Liver (tissue), 7 donors: ENCODE measurements at regions not wholly inside any gene's neighbourhood (a gene's known extent, or its start where the extent isn't known, plus 50 kb on each side); places are given as distances from the start of the nearest gene placed in this dataset.

ENCODE experiments used
- DNase-seq: peaks from one replicate; pipeline ENCODE4 v3.0.0-alpha.2; 2017; ENCODE audit warnings: low spot score
- H3K27ac ChIP-seq, 2 donors: one replicate each; pipeline ENCODE4 v1.7.0; 2013; ENCODE audit warnings: inconsistent platforms in 2 of 2, low read length in 2 of 2, control low read depth in 1 of 2, low read depth in 1 of 2, mild to moderate bottlenecking in 1 of 2
- H3K27me3 ChIP-seq, 4 donors: one replicate each; pipeline versions ENCODE4 v1.6.1 to v1.7.0; 2013; ENCODE audit warnings: low read length in 3 of 4, inconsistent platforms in 1 of 4, mild to moderate bottlenecking in 1 of 4, moderate library complexity in 1 of 4; ENCODE audit not compliant: control insufficient read depth in 4 of 4, insufficient read depth in 4 of 4
- H3K36me3 ChIP-seq, 4 donors: one replicate each; pipeline versions ENCODE4 v1.6.1 to v1.7.0; 2013; ENCODE audit warnings: low read length in 3 of 4, mild to moderate bottlenecking in 3 of 4, low read depth in 1 of 4, moderate library complexity in 1 of 4; ENCODE audit not compliant: control insufficient read depth in 4 of 4, insufficient read depth in 3 of 4
- H3K4me1 ChIP-seq, 4 donors: one replicate each; pipeline versions ENCODE4 v1.6.1 to v1.7.0; 2013; ENCODE audit warnings: low read length in 3 of 4, mild to moderate bottlenecking in 3 of 4, moderate library complexity in 1 of 4; ENCODE audit not compliant: control insufficient read depth in 4 of 4, insufficient read depth in 4 of 4
- H3K4me3 ChIP-seq, 3 donors: one replicate each; pipeline versions ENCODE4 v1.6.1 to v1.7.0; 2013; ENCODE audit warnings: low read length in 3 of 3, control low read depth in 1 of 3, low read depth in 1 of 3, mild to moderate bottlenecking in 1 of 3
- H3K9ac ChIP-seq, 2 donors: one replicate each; pipeline ENCODE4 v1.7.0; 2013; ENCODE audit warnings: low read length in 2 of 2, mild to moderate bottlenecking in 2 of 2, moderate library complexity in 2 of 2, control low read depth in 1 of 2, low read depth in 1 of 2
- H3K9me3 ChIP-seq, 4 donors: one replicate each; pipeline versions ENCODE4 v1.6.1 to v1.7.0; 2013; ENCODE audit warnings: low read length in 3 of 4; ENCODE audit not compliant: control insufficient read depth in 4 of 4
- ATF3 ChIP-seq: IDR thresholded peaks from 2 replicates; pipeline ENCODE4 v1.6.1; 2016; ENCODE audit warnings: antibody characterized with exemption
- EGR1 ChIP-seq, 2 donors: IDR thresholded peaks; 2 replicates each; pipeline ENCODE4 v1.6.1; 2016 to 2018; ENCODE audit warnings: antibody characterized with exemption in 2 of 2, low read depth in 2 of 2
- FOXA1 ChIP-seq: IDR thresholded peaks from 2 replicates; pipeline ENCODE4 v1.6.1; 2016; ENCODE audit warnings: antibody characterized with exemption
- FOXA2 ChIP-seq: IDR thresholded peaks from 2 replicates; pipeline ENCODE4 v1.6.1; 2016; ENCODE audit warnings: antibody characterized with exemption
- HNF4A ChIP-seq, 2 donors: conservative IDR thresholded peaks; 2 replicates each; pipeline ENCODE4 v1.6.1; 2016; ENCODE audit warnings: antibody characterized with exemption in 2 of 2, mild to moderate bottlenecking in 2 of 2
- HNF4G ChIP-seq: IDR thresholded peaks from 2 replicates; pipeline ENCODE4 v1.6.1; 2016; ENCODE audit warnings: antibody characterized with exemption
- JUND ChIP-seq, 2 donors: IDR thresholded peaks; 2 replicates each; pipeline ENCODE4 v1.6.1; 2016; ENCODE audit warnings: antibody characterized with exemption in 2 of 2
- MAX ChIP-seq: IDR thresholded peaks from 2 replicates; pipeline ENCODE4 v1.6.1; 2016; ENCODE audit warnings: antibody characterized with exemption
- RAD21 ChIP-seq, 2 donors: IDR thresholded peaks; 2 replicates each; pipeline ENCODE4 v1.6.1; 2016; ENCODE audit warnings: antibody characterized with exemption in 2 of 2, mild to moderate bottlenecking in 2 of 2
- REST ChIP-seq: IDR thresholded peaks from 2 replicates; pipeline ENCODE4 v1.6.1; 2016; ENCODE audit warnings: antibody characterized with exemption, mild to moderate bottlenecking
- RXRA ChIP-seq, 2 donors: IDR thresholded peaks; 2 replicates each; pipeline ENCODE4 v1.6.1; 2017 to 2018; ENCODE audit warnings: antibody characterized with exemption in 2 of 2, mild to moderate bottlenecking in 1 of 2
- SP1 ChIP-seq: IDR thresholded peaks from 2 replicates; pipeline ENCODE4 v1.6.1; 2018; ENCODE audit warnings: antibody characterized with exemption, mild to moderate bottlenecking
- TAF1 ChIP-seq: conservative IDR thresholded peaks from 2 replicates; pipeline ENCODE4 v1.6.1; 2016; ENCODE audit warnings: antibody characterized with exemption, mild to moderate bottlenecking
- YY1 ChIP-seq: IDR thresholded peaks from 2 replicates; pipeline ENCODE4 v1.6.1; 2016; ENCODE audit warnings: antibody characterized with exemption, mild to moderate bottlenecking
- WGBS: extraction: QIAGEN DNeasy Blood & Tissue Kit; methylation state at CpG from one replicate; pipeline ENCODE4 v1.1.7; 2013; 5-methylcytosine and 5-hydroxymethylcytosine counted together
- donor health status: healthy.
- donor health status: healthy.
- donor health status: healthy.
- donor health status: healthy.

- Histone ChIP-seq H3K36me3 (no peaks in the 10 kb centered on the region), H3K4me1 (no peaks in the 10 kb centered on the region), H3K9me3 (no peaks in the 10 kb centered on the region), H3K27ac (no peak overlapping the region), H3K4me3 (no peak overlapping the region), H3K27me3 (no peaks in the 10 kb centered on the region), H3K9ac (no peak overlapping the region)
- no peak for DNase-seq
- TF ChIP-seq FOXA2 (no peak), HNF4G (no peak), TAF1 (no peak), REST (no peak), HNF4A (conservative IDR thresholded peaks at IDR 0.05) (no peak)
These were observed 227.9 kb upstream of the ZFP42 start for GRCh38 chr4:187767687-187768086.

DNA sequence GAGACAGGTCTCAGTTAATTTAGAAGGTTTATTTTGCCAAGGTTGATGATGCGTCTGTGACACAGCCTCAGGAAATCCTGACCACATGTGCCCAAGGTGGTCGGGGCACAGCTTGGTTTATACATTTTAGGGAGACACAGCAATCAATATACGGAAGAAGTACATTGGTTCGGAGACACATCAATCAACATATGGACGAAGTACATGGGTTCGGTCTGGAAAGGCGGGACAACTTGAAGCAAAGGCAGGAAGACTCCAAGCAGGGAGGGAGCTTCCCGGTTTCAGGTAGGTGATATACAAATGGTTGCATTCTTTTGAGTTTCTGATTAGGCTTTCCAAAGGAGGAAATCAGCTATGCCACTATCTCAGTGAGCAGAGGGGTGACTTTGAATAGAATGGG, 225.2 kb upstream of the ZFP42 start:
- Histone ChIP-seq H3K27ac (no peak overlapping the region), H3K36me3 (no peaks in the 10 kb centered on the region), H3K4me3 (no peak overlapping the region), H3K4me1 (no peaks in the 10 kb centered on the region), H3K27me3 (no peaks in the 10 kb centered on the region), H3K9me3 (no peaks in the 10 kb centered on the region), H3K9ac (no peak overlapping the region)
- WGBS, result 81% methylated on average over 8 of the region's 8 CpGs
- no peak for TF ChIP-seq TAF1
- no peak for TF ChIP-seq REST
- no peak for TF ChIP-seq SP1
- no peak for TF ChIP-seq RXRA (IDR thresholded peaks at IDR 0.05)
- TF ChIP-seq MAX, result no peak
- no peak for DNase-seq

DNA sequence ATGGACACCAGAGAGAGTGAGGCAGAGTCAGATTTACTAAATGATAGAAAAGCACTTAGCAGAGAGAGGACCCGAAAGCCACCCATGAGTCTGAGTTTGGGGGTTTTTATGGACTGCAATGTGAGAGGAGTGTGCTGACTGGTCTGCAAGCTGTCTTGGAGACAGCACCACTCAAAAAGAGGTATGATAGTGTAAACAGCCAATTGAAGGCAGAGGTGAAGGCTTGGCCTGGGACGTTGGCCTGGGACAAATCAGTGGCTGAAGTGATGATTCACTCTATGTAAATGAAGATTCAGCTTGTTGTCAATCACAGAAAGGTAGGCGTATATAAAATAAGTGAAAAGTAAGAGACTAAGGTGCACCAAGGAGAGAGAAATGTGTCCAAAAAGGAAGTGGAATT, 217.6 kb upstream of the ZFP42 start:
- DNase-seq, result no peak
- 68% methylated on average over 3 of the region's 3 CpGs for WGBS
- no peaks in the 10 kb centered on the region for H3K36me3 ChIP-seq
- no peak overlapping the region for H3K9ac ChIP-seq
- H3K27ac ChIP-seq, result no peak overlapping the region
- no peaks in the 10 kb centered on the region for H3K27me3 ChIP-seq
- H3K4me3 ChIP-seq, result no peak overlapping the region
- H3K4me1 ChIP-seq, result no peaks in the 10 kb centered on the region
- H3K9me3 ChIP-seq, result no peaks in the 10 kb centered on the region
- TF ChIP-seq HNF4G, result no peak
- TF ChIP-seq ATF3, result no peak
- TF ChIP-seq RAD21 (IDR thresholded peaks at IDR 0.05), result no peak
- no peak for TF ChIP-seq JUND (IDR thresholded peaks at IDR 0.05)
- no peak for TF ChIP-seq HNF4A (conservative IDR thresholded peaks at IDR 0.05)
- TF ChIP-seq YY1, result no peak
- no peak for TF ChIP-seq RXRA (IDR thresholded peaks at IDR 0.05)
- no peak for TF ChIP-seq FOXA2
- no peak for TF ChIP-seq TAF1
- TF ChIP-seq SP1, result no peak
- TF ChIP-seq EGR1 (IDR thresholded peaks at IDR 0.05; ENCODE audit: low read depth in 2 of 2), result no peak
- TF ChIP-seq MAX, result no peak
- TF ChIP-seq FOXA1, result no peak
- no peak for TF ChIP-seq REST
